ENCODE measurements at regions not wholly inside any gene's neighbourhood (a gene's known extent, or its start where the extent isn't known, plus 50 kb on each side); places are given as distances from the start of the nearest gene placed in this dataset.

DNA sequence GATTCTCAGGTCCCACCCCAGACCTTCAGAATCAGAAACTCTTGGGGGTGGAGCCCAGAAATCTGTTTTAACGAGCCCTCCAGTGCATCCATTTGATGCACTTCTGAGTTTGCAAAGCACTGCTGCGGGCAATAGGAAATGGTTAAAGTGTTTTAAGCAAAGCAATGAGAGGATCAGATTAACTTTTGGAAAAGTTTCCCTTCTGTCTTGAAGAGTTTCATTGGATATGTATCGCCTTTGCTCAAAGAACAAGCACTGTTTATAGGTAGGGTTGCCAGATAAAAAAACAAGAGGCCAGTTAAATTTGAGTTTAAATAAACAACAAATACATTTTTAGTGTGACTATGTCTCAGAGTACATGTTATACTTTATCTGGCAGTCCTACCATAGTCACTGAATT lies 226.0 kb downstream of the BMP7 start:
- Histone ChIP-seq H3K4me1 (ENCODE audit: insufficient read depth, low read length, severe bottlenecking) (no peaks in the 10 kb centered on the region), H4K20me1 (ENCODE audit: insufficient read depth, low read length) (no peaks in the 10 kb centered on the region), H3K79me2 (ENCODE audit: insufficient read depth, low read length) (no peaks in the 10 kb centered on the region), H3K9ac (ENCODE audit: low read length) (no peak overlapping the region), H3K9me3 (ENCODE audit: low read length) (no peaks in the 10 kb centered on the region), H3K36me3 (ENCODE audit: insufficient read depth, low read length) (no peaks in the 10 kb centered on the region), H3F3A (ENCODE audit: insufficient read depth, low read length) (no peaks in the 10 kb centered on the region), H3K27ac (ENCODE audit: low read depth, low read length, poor library complexity, severe bottlenecking) (no peak overlapping the region), H2AFZ (ENCODE audit: low read length) (no peak overlapping the region), H3K4me2 (ENCODE audit: low read length) (no peak overlapping the region), H3K9me2 (ENCODE audit: low read depth, low read length) (no peaks in the 10 kb centered on the region), H3K27me3 (ENCODE audit: insufficient read depth, low read length) (no peaks in the 10 kb centered on the region), H3K4me3 (ENCODE audit: low read depth, low read length, poor library complexity, severe bottlenecking) (no peak overlapping the region)
- TF ChIP-seq CTCF (IDR thresholded peaks at IDR 0.05; ENCODE audit: low read length), result no peak
- no peak for TF ChIP-seq EZH2 (IDR thresholded peaks at IDR 0.05; ENCODE audit: borderline replicate concordance, low read length)

DNA sequence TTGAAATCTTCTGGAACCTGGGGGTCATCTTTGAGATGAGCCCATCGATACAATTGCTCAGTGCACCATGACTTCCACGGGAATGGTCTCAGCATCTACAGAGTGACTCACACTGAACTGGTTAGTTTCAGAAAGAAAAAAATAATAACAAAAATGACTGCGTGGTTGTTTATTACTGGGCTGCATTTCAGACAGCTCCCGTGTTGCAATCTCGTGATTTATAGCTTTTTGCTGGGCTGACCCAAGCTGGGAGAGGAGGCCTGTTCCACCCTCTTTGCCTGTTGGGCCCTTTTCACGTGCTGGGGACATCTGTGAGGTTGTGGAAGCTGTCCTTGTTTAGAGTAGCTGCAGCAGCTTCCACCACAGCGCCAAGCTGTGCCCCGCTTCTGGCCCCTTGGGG lies 225.5 kb downstream of the BMP7 start:
- H3K9me2 ChIP-seq (ENCODE audit: low read depth, low read length), result no peaks in the 10 kb centered on the region
- H3K27me3 ChIP-seq (ENCODE audit: insufficient read depth, low read length), result no peaks in the 10 kb centered on the region
- no peaks in the 10 kb centered on the region for H3K36me3 ChIP-seq (ENCODE audit: insufficient read depth, low read length)
- H3K4me1 ChIP-seq (ENCODE audit: insufficient read depth, low read length, severe bottlenecking), result no peaks in the 10 kb centered on the region
- H3K79me2 ChIP-seq (ENCODE audit: insufficient read depth, low read length), result no peaks in the 10 kb centered on the region
- no peak overlapping the region for H3K9ac ChIP-seq (ENCODE audit: low read length)
- no peaks in the 10 kb centered on the region for H4K20me1 ChIP-seq (ENCODE audit: insufficient read depth, low read length)
- no peaks in the 10 kb centered on the region for H3F3A ChIP-seq (ENCODE audit: insufficient read depth, low read length)
- no peak overlapping the region for H2AFZ ChIP-seq (ENCODE audit: low read length)
- H3K9me3 ChIP-seq (ENCODE audit: low read length), result no peaks in the 10 kb centered on the region
- H3K4me3 ChIP-seq (ENCODE audit: low read depth, low read length, poor library complexity, severe bottlenecking), result no peak overlapping the region
- no peak overlapping the region for H3K27ac ChIP-seq (ENCODE audit: low read depth, low read length, poor library complexity, severe bottlenecking)
- TF ChIP-seq CTCF (IDR thresholded peaks at IDR 0.05; ENCODE audit: low read length), result no peak
- no peak for TF ChIP-seq EZH2 (IDR thresholded peaks at IDR 0.05; ENCODE audit: borderline replicate concordance, low read length)
- no peak overlapping the region for H3K4me2 ChIP-seq (ENCODE audit: low read length)

- H3K9me2 ChIP-seq (ENCODE audit: low read depth, low read length), result no peaks in the 10 kb centered on the region
Measured at GRCh38 chr20:57043091-57043490, 223.3 kb downstream of the BMP7 start.

More at GRCh38 chr20:57043091-57043490, 223.3 kb downstream of the BMP7 start:
- Histone ChIP-seq H3K79me2 (ENCODE audit: insufficient read depth, low read length) (no peaks in the 10 kb centered on the region), H3K36me3 (ENCODE audit: insufficient read depth, low read length) (no peaks in the 10 kb centered on the region), H3F3A (ENCODE audit: insufficient read depth, low read length) (no peaks in the 10 kb centered on the region), H3K4me3 (ENCODE audit: low read depth, low read length, poor library complexity, severe bottlenecking) (no peak overlapping the region), H3K4me1 (ENCODE audit: insufficient read depth, low read length, severe bottlenecking) (no peaks in the 10 kb centered on the region), H3K4me2 (ENCODE audit: low read length) (no peak overlapping the region), H3K27ac (ENCODE audit: low read depth, low read length, poor library complexity, severe bottlenecking) (no peak overlapping the region), H2AFZ (ENCODE audit: low read length) (no peak overlapping the region), H4K20me1 (ENCODE audit: insufficient read depth, low read length) (no peaks in the 10 kb centered on the region), H3K9me3 (ENCODE audit: low read length) (no peaks in the 10 kb centered on the region), H3K27me3 (ENCODE audit: insufficient read depth, low read length) (0 out of 2 replicates have a peak, but pooled peaks cover 4% of the 10 kb centered on the region), H3K9ac (ENCODE audit: low read length) (no peak overlapping the region)
- no peak for TF ChIP-seq EZH2 (IDR thresholded peaks at IDR 0.05; ENCODE audit: borderline replicate concordance, low read length)
- TF ChIP-seq CTCF (IDR thresholded peaks at IDR 0.05; ENCODE audit: low read length), result no peak
